ENCODE measurements at regions not wholly inside any gene's neighbourhood (a gene's known extent, or its start where the extent isn't known, plus 50 kb on each side); places are given as distances from the start of the nearest gene placed in this dataset.
"Not testable (repeated sequence)": the region's sequence is repeated elsewhere in the genome, so short reads cannot be mapped to it uniquely, and the experiment has no call there.

GRCh38 chr4:155591738-155592143 lies 74.9 kb upstream of the GUCY1A1 start:
- no peak for DNase-seq (ENCODE audit: low spot score)

GRCh38 chr4:155590796-155591585 lies 75.7 kb upstream of the GUCY1A1 start:
- no peak for DNase-seq (ENCODE audit: low spot score)

- no peak for DNase-seq (ENCODE audit: low spot score)
Measured at GRCh38 chr4:155588437-155588836, 78.2 kb upstream of the GUCY1A1 start.

GRCh38 chr4:155587766-155588165 lies 78.9 kb upstream of the GUCY1A1 start:
- no peak for DNase-seq (ENCODE audit: low spot score)

- DNase-seq (ENCODE audit: low spot score) = peak; percentile 2
Measured at GRCh38 chr4:155582971-155583437, 83.6 kb upstream of the GUCY1A1 start.

- no peak for DNase-seq (ENCODE audit: low spot score)
Measured at GRCh38 chr4:155582041-155582440, 84.6 kb upstream of the GUCY1A1 start.

GRCh38 chr4:155578726-155579370 lies 87.8 kb upstream of the GUCY1A1 start:
- DNase-seq (ENCODE audit: low spot score) = no peak

GRCh38 chr4:155578219-155578618 lies 88.4 kb upstream of the GUCY1A1 start:
- no peak for DNase-seq (ENCODE audit: low spot score)

GRCh38 chr4:155574329-155574728 lies 92.3 kb upstream of the GUCY1A1 start:
- DNase-seq (ENCODE audit: low spot score) = not testable (repeated sequence)

GRCh38 chr4:155573126-155573525 lies 93.5 kb upstream of the GUCY1A1 start:
- no peak for DNase-seq (ENCODE audit: low spot score)

- no peak for DNase-seq (ENCODE audit: low spot score)
Measured at GRCh38 chr4:155572106-155572703, 94.4 kb upstream of the GUCY1A1 start.

GRCh38 chr4:155571184-155571944 lies 95.3 kb upstream of the GUCY1A1 start:
- DNase-seq (ENCODE audit: low spot score) = no peak

- no peak for DNase-seq (ENCODE audit: low spot score)
Measured at GRCh38 chr4:155570661-155571060, 96.0 kb upstream of the GUCY1A1 start.

- no peak for DNase-seq (ENCODE audit: low spot score)
Measured at GRCh38 chr4:155569960-155570515, 96.6 kb upstream of the GUCY1A1 start.

- DNase-seq (ENCODE audit: low spot score) = no peak
Measured at GRCh38 chr4:155569471-155569870, 97.2 kb upstream of the GUCY1A1 start.

GRCh38 chr4:155568641-155569220 lies 97.9 kb upstream of the GUCY1A1 start:
- DNase-seq (ENCODE audit: low spot score) = no peak

- no peak for DNase-seq (ENCODE audit: low spot score)
Measured at GRCh38 chr4:155566354-155566753, 100.3 kb upstream of the GUCY1A1 start.

GRCh38 chr4:155565776-155566175 lies 100.9 kb upstream of the GUCY1A1 start:
- no peak for DNase-seq (ENCODE audit: low spot score)

GRCh38 chr4:155565330-155565729 lies 101.3 kb upstream of the GUCY1A1 start:
- no peak for DNase-seq (ENCODE audit: low spot score)

GRCh38 chr4:155564880-155565279 lies 101.8 kb upstream of the GUCY1A1 start:
- DNase-seq (ENCODE audit: low spot score) = no peak

- DNase-seq (ENCODE audit: low spot score) = no peak
Measured at GRCh38 chr4:155564086-155564485, 102.6 kb upstream of the GUCY1A1 start.

GRCh38 chr4:155559915-155560314 lies 106.7 kb upstream of the GUCY1A1 start:
- DNase-seq (ENCODE audit: low spot score) = no peak

Measured in CD4-positive, alpha-beta T cell treated with Interleukin-15 for 4 hours (primary cell).